ENCODE measurements at regions not wholly inside any gene's neighbourhood (a gene's known extent, or its start where the extent isn't known, plus 50 kb on each side); places are given as distances from the start of the nearest gene placed in this dataset.

DNA sequence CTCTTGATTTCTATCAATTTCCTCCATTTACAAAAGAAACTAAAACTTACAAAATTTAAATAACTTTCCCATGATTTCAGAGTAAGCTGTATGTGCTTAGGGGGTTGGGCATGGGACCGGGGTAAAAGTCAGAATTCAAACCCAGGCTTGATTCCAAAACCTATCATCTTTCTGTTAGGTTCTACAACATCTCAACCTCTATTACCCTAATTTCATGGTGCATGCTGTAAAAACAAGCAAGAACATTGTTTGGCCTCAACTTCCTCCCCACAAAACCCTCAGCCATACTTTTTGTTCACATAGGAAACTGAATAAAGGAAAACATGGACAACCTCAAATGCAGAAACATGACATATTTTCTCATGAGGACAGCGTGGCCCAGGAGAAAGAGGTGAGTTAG lies 59.3 kb downstream of the RDH14 start:
- TF ChIP-seq WT1 (tag by site-specific recombination; IDR thresholded peaks at IDR 0.05) (no peak), ZBTB17 (tag by site-specific recombination; IDR thresholded peaks at IDR 0.05) (no peak), ZNF660 (tag by site-specific recombination; IDR thresholded peaks at IDR 0.05) (no peak), ZFP3 (tag by site-specific recombination; IDR thresholded peaks at IDR 0.05; ENCODE audit: low read depth) (no peak), ZNF624 (tag by site-specific recombination; IDR thresholded peaks at IDR 0.05) (no peak), ZNF335 (tag by site-specific recombination; conservative IDR thresholded peaks at IDR 0.05) (no peak), ZNF555 (tag by site-specific recombination; conservative IDR thresholded peaks at IDR 0.05) (no peak), EGR2 (tag by site-specific recombination; IDR thresholded peaks at IDR 0.05; ENCODE audit: low read depth) (no peak), ZNF623 (tag by site-specific recombination; IDR thresholded peaks at IDR 0.05) (no peak), ZEB2 (tag by site-specific recombination; IDR thresholded peaks at IDR 0.05) (no peak), ZNF311 (tag by site-specific recombination; IDR thresholded peaks at IDR 0.05; ENCODE audit: borderline replicate concordance) (no peak), ZNF239 (tag by site-specific recombination; IDR thresholded peaks at IDR 0.05) (no peak), ZNF791 (tag by site-specific recombination; IDR thresholded peaks at IDR 0.05) (no peak), ZNF776 (tag by site-specific recombination; IDR thresholded peaks at IDR 0.05; ENCODE audit: borderline replicate concordance) (no peak), ZNF626 (tag by site-specific recombination; IDR thresholded peaks at IDR 0.05) (no peak), ZNF112 (tag by site-specific recombination; IDR thresholded peaks at IDR 0.05) (no peak)
- TF ChIP-seq, protein P1, sequence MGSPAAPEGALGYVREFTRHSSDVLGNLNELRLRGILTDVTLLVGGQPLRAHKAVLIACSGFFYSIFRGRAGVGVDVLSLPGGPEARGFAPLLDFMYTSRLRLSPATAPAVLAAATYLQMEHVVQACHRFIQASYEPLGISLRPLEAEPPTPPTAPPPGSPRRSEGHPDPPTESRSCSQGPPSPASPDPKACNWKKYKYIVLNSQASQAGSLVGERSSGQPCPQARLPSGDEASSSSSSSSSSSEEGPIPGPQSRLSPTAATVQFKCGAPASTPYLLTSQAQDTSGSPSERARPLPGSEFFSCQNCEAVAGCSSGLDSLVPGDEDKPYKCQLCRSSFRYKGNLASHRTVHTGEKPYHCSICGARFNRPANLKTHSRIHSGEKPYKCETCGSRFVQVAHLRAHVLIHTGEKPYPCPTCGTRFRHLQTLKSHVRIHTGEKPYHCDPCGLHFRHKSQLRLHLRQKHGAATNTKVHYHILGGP (tag by site-specific recombination; IDR thresholded peaks at IDR 0.05), result no peak
- TF ChIP-seq, protein P2, sequence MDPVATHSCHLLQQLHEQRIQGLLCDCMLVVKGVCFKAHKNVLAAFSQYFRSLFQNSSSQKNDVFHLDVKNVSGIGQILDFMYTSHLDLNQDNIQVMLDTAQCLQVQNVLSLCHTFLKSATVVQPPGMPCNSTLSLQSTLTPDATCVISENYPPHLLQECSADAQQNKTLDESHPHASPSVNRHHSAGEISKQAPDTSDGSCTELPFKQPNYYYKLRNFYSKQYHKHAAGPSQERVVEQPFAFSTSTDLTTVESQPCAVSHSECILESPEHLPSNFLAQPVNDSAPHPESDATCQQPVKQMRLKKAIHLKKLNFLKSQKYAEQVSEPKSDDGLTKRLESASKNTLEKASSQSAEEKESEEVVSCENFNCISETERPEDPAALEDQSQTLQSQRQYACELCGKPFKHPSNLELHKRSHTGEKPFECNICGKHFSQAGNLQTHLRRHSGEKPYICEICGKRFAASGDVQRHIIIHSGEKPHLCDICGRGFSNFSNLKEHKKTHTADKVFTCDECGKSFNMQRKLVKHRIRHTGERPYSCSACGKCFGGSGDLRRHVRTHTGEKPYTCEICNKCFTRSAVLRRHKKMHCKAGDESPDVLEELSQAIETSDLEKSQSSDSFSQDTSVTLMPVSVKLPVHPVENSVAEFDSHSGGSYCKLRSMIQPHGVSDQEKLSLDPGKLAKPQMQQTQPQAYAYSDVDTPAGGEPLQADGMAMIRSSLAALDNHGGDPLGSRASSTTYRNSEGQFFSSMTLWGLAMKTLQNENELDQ (tag by site-specific recombination; IDR thresholded peaks at IDR 0.05; ENCODE audit: low read depth), result no peak
- TF ChIP-seq, protein P3, sequence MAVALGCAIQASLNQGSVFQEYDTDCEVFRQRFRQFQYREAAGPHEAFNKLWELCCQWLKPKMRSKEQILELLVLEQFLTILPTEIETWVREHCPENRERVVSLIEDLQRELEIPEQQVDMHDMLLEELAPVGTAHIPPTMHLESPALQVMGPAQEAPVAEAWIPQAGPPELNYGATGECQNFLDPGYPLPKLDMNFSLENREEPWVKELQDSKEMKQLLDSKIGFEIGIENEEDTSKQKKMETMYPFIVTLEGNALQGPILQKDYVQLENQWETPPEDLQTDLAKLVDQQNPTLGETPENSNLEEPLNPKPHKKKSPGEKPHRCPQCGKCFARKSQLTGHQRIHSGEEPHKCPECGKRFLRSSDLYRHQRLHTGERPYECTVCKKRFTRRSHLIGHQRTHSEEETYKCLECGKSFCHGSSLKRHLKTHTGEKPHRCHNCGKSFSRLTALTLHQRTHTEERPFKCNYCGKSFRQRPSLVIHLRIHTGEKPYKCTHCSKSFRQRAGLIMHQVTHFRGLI (tag by site-specific recombination; IDR thresholded peaks at IDR 0.05), result no peak
- TF ChIP-seq, protein P4, sequence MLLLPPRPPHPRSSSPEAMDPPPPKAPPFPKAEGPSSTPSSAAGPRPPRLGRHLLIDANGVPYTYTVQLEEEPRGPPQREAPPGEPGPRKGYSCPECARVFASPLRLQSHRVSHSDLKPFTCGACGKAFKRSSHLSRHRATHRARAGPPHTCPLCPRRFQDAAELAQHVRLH (tag by site-specific recombination; IDR thresholded peaks at IDR 0.05), result no peak
- H3K36me3 ChIP-seq (ENCODE audit: control insufficient read depth in 2 of 2, insufficient read depth in 1 of 2, low read length in 2 of 2), result no peaks in the 10 kb centered on the region
- ChIA-PET POLR2A (no interaction called here), CTCF (interaction anchor here (3.4 kb wide), 1 partner anchor 19 kb away, joined by 16 read pairs; no protein-coding TSS in a partner anchor)
- H3K27ac ChIP-seq (ENCODE audit: extremely low read depth, low read depth, low read length), result no peak overlapping the region
- no peaks in the 10 kb centered on the region for H3K9me3 ChIP-seq (ENCODE audit: control insufficient read depth, insufficient read depth, low read depth, low read length)
- H3K4me3 ChIP-seq (ENCODE audit: low read depth, low read length), result no peak overlapping the region
- 0 out of 2 replicates have a peak, but pooled peaks cover 3% of the 10 kb centered on the region for H3K4me1 ChIP-seq (ENCODE audit: control insufficient read depth, insufficient read depth, low read length)

DNA sequence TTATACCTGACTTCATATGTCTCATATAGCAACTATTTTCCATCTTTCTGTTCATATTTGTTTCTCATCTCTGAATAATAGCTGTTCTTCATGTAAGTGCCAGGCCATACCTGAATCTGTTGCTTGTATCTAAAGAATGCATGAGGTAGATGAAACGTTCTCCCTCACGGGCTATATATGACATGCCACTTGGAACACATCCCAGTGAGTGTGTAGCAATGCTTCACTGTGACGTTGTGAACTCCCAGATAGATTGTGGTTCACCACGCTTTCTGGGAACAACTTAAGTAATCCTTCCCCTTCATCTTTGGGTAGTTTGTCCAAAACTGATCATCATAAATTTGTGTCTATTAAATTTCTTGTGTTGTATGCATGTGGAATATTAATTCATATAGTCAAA lies 60.1 kb downstream of the RDH14 start:
- H3K36me3 ChIP-seq (ENCODE audit: control insufficient read depth in 2 of 2, insufficient read depth in 1 of 2, low read length in 2 of 2), result no peaks in the 10 kb centered on the region
- ChIA-PET POLR2A (no interaction called here), CTCF (interaction anchor here (0.7 to 3.4 kb wide), 2 partner anchors 20 to 170 kb away, joined by 3 to 16 read pairs; no protein-coding TSS in a partner anchor)
- H3K27ac ChIP-seq (ENCODE audit: extremely low read depth, low read depth, low read length), result no peak overlapping the region
- H3K4me1 ChIP-seq (ENCODE audit: control insufficient read depth, insufficient read depth, low read length), result no peaks in the 10 kb centered on the region
- no peak overlapping the region for H3K4me3 ChIP-seq (ENCODE audit: low read depth, low read length)
- TF ChIP-seq, protein P5, sequence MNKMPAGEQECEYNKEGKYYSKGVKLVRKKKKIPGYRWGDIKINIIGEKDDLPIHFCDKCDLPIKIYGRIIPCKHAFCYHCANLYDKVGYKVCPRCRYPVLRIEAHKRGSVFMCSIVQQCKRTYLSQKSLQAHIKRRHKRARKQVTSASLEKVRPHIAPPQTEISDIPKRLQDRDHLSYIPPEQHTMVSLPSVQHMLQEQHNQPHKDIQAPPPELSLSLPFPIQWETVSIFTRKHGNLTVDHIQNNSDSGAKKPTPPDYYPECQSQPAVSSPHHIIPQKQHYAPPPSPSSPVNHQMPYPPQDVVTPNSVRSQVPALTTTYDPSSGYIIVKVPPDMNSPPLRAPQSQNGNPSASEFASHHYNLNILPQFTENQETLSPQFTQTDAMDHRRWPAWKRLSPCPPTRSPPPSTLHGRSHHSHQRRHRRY (tag by site-specific recombination; IDR thresholded peaks at IDR 0.05), result no peak
- TF ChIP-seq ZNF660 (tag by site-specific recombination; IDR thresholded peaks at IDR 0.05), result no peak
- TF ChIP-seq ZNF624 (tag by site-specific recombination; IDR thresholded peaks at IDR 0.05), result no peak
- TF ChIP-seq, protein P6, sequence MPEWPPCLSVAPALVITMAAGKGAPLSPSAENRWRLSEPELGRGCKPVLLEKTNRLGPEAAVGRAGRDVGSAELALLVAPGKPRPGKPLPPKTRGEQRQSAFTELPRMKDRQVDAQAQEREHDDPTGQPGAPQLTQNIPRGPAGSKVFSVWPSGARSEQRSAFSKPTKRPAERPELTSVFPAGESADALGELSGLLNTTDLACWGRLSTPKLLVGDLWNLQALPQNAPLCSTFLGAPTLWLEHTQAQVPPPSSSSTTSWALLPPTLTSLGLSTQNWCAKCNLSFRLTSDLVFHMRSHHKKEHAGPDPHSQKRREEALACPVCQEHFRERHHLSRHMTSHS (tag by site-specific recombination; IDR thresholded peaks at IDR 0.05), result no peak
- TF ChIP-seq ZNF48 (tag by site-specific recombination; IDR thresholded peaks at IDR 0.05), result no peak
- no peak for TF ChIP-seq ZNF658 (tag by site-specific recombination; IDR thresholded peaks at IDR 0.05)
- no peak for TF ChIP-seq ZNF561 (tag by site-specific recombination; IDR thresholded peaks at IDR 0.05; ENCODE audit: borderline replicate concordance)
- H3K9me3 ChIP-seq (ENCODE audit: control insufficient read depth, insufficient read depth, low read depth, low read length), result no peaks in the 10 kb centered on the region

Data from HEK293 (cell line).